ENCODE measurements at regions not wholly inside any gene's neighbourhood (a gene's known extent, or its start where the extent isn't known, plus 50 kb on each side); places are given as distances from the start of the nearest gene placed in this dataset.
"Not testable (repeated sequence)": the region's sequence is repeated elsewhere in the genome, so short reads cannot be mapped to it uniquely, and the experiment has no call there.

GRCh38 chr16:87043231-87044031 is 273.8 kb downstream of the C16orf95 start:
- no peak for DNase-seq

DNA sequence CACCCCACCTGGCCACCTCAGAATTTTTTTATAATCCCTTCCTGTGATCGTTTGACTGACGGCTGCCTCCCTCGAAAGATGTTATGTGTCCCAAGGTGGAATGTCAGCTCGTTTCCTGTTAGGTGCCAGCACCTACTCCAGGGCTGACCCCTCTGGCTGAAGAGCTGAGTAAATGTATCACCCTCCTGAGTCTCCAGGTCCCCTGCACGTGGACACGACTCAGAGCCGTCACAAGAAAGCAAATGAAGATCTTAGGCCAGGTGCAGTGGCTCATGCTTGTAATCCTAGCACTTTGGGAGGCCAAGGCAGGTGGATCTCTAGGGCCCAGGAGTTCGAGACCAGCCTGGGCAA is 273.2 kb downstream of the C16orf95 start:
- DNase-seq = no peak

DNA sequence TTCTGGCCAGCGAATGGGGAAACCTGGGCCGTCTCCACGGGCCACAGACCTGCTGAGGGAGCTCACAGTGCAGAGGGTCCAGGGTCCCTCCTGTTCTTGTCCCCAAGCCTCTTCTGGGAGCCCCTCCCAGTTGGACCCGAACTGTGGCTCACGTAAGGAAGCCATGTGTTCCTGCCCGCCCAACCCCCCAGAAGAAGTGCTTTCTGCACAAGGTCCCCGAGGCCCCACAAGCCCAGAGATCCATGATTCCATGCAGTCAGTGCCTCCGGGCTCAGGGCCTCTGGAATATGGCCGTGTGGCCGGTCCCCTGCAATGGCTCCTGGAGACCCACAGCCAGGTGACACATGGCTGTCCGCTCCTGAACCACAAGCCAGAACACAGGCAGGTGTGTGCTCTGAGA is 272.4 kb downstream of the C16orf95 start:
- no peak for DNase-seq

DNA sequence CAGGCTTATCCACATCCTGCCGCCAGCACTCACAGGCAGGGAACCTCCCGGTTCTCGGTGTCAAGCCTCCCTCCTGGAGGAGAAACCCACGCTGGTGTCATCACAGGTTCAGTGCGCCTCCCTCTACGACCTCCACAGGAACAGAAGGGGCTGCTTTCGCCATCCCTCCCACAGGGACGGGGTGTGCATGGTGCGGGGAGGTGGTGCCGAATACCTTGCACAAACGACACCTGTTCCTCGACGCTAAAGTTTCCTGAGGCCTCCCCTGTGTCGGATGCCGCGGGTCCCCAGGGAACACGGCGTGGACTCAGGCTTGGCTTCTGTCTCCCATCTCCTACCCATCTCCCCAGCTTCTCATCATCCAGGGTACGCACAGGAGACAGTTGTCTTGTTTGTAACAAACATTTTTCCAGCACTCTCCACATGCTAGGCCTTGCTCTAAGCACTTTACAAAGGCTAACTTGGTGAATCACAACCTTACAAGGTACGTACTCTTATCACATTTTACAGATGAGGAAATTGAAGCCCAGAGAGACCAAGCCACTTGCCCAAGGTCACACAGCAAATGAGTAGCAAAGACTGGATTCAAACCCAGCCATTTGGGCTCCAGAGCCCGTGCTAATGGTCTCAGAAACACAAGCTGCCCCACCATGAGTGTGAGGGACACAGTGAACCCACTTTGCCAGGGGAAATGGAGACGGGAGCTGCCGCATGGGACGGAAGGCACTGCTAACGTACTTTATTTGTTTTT is 271.6 kb downstream of the C16orf95 start:
- DNase-seq = no peak

DNA sequence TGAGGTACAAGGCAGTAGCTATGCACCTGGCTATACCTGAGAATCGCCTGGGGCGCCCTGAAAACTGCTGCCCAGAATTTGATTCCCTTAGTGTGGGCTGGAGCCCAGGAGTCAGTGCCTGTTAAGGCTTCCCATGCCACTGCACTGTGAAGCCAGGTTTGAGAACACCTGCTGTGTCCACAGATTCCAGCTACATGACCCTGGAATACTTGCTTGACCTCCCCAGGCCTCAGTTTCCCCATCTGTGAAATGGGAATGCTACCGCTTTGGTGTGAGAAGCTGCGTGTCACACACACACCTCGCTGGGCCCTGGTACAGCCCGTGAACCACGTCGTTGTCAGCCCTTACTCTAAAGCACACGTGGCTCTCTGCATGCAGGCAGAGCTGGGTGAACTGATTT is 271.0 kb downstream of the C16orf95 start:
- DNase-seq = no peak

DNA sequence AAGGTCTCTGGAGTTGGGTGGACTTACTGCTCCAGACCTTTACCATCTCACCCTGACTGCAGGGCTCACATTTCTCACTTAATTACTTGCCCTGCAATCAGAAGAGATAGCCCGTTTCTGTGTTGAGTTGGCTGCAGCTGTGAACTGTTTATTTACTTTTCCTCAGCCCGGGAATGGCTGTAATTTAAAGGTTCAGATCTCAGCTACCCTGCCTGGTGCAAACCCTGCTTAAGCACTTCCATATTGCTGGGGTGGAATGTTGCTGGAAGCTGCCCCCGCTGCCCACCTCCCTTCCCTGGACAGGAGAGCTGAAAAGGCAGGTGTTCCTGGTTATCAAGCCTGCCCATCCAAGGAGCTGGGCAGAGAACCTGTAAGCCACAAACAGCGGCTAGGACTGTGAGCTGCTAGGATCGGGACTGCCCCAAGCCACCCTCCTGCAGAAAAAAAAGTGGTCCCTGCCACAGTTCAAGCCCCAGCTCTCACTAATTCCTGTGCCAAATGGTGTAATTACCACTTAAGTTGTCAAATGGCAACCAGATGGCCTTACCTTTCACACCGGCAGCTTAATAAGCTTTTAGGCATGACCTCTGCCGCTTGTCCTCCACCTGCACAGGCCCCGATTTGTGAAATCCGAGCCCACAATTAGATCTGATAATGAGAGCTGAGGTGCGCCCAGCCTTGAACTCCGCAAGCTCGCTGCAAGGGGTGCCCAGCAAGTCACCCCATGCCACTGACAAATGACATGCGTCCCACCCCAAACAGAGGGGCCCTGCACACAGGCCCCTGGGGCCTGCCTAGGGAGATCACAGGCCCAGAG is 269.8 kb downstream of the C16orf95 start:
- no peak for DNase-seq

DNA sequence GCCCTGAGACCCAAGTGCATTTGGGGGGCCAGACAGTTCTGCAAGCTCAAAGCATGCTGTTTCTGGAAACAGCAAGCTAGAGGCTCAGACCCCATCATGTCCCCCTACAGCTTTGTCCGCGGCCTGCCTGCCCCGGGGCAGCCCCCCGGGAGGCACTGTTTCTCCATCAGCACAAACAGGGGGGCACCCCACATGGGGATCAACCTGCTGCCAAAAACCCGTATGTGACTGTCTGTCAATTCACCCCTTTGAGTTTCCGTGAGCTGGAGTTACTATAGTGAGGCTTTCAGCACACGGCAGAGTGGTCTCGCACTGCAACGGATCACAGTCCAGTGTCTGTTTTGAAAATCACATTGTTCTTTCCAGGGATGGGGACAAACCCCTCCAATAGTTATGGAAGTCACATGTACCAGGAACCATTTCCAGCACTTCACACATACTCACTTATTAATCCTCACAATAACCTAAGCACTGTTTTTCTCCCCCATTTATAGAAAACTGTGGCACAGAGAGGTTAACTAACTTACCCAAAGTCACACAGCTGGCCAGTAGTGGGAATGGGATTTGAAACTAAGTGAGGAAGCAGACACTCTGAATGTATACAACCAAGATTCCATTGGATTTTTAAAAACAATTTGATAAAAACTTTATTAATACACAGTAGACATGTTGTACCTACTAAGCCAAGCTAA is 269.0 kb downstream of the C16orf95 start:
- DNase-seq = no peak

DNA sequence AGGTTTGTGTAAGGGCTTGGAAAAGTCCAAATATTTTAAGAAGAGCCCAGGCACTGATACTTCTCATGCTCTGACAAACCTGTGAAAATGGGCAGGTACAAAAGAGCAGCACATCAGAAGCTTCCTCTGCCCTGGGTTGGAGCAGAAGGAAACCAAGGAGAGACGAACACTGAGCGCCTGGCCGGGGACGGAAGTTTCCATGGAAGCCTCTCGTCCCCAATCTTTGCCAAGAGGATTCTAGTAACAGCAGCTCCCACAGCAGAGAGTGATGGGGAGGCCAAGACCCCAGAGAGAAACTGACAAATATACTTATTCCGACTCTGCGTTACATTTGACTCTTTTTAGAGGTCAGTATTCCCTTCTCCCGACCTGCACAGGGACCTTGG is 268.5 kb downstream of the C16orf95 start:
- no peak for DNase-seq

GRCh38 chr16:87049216-87049615 is 268.0 kb downstream of the C16orf95 start:
- DNase-seq = not testable (repeated sequence)

DNA sequence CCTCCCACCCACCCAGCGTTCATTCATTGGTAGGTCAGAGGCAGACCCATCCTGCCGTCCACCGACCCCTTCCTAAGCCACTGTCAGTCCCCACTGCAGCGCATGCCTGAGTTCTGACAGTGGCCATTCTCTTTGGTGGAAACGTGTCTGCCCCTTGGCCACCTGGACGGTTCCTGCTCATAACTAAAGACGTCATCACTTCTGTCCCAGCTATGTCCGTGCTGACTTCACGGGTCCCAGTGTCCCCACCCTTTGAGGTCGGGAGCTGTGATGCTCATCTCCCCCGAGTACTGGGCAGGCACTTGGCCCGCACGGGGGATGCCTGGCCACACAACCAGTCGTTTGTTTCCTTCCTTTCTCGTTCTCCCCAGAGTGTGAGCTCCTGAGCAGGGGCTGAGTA is 267.1 kb downstream of the C16orf95 start:
- no peak for DNase-seq

GRCh38 chr16:87051526-87052320 is 265.5 kb downstream of the C16orf95 start:
- no peak for DNase-seq

DNA sequence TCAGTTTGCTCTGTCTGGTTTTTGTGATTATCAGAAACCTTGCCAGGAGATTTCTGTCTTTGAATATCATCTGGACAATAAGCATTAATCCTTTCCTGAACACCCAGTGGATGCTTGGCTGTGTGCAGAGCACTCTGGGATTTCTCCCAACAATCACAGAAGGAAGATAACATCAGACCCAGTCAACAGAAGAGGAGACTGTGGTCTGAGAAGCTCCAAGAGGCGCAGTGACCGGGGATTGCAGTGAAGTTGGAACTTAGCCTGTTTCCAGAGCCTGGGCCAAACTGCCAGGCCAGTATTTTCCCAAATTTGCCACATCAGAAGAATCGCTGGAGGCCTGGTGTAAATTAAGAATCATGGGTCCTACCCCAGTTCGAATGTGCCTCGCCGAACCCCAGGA is 264.7 kb downstream of the C16orf95 start:
- DNase-seq = no peak

DNA sequence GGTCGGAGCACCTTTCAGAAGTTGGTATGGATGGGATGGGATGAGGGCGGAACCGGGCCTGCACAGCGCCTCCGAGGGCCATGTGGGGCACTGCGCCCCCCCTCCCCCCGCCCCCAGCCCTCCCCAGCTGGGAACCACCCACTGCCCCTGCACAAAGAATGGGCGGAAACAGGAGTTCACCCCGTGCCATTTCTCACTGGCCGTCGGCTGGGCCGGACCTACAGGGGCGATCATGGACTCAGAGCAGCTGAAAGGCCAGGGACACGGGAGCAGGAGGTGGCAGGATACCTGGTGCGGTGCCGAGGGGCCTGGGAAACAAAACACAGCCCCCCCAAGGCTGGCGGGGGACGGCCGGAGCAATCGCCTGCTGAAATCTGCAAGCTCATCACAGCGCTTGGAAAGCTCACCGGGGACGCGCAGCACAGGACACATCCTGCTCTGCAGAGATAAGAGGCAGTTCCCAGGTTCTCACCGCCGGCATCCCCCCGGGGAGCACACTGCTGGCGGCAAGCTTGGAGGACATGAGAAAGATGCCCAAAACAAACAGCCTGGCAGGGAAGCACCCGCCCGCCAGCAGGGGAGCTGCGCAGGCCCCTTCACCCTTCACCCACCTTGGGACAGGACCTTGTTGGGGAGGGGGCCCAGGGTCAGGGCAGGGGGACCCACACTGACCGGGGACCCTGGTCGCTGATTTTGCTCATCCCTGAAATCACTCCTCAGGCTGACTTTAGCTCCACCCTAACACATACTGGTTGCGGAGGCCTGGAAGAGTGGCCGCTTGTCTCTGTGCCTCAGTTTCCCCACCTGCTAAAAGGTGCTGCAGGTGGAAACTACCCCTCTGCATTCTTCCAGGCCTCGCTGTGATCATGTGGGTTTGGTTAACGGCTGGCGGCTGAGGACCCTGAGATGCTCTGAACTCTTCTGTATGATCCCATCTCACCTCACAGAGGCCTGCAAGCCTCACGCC is 263.9 kb downstream of the C16orf95 start:
- DNase-seq = no peak

DNA sequence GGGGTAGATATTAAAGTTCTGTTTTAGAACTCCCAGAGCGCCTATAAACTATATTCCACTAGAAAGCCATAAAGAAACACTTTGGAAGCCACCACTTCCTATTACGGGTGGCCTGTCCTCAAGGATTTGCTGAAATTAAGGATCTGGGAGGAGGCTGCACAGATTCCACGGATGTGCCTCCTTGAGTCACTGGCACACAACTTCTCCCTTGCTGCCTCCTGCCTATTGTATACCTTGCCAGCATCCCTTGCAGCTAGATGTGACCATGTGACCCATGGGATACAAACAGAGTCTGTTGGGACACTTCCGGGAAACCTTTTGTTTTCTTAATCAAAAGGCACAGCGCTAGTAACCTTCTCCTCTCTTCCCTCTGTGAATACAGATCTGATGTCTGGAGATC is 263.0 kb downstream of the C16orf95 start:
- DNase-seq = no peak

GRCh38 chr16:87054856-87055255 is 262.3 kb downstream of the C16orf95 start:
- DNase-seq = no peak

DNA sequence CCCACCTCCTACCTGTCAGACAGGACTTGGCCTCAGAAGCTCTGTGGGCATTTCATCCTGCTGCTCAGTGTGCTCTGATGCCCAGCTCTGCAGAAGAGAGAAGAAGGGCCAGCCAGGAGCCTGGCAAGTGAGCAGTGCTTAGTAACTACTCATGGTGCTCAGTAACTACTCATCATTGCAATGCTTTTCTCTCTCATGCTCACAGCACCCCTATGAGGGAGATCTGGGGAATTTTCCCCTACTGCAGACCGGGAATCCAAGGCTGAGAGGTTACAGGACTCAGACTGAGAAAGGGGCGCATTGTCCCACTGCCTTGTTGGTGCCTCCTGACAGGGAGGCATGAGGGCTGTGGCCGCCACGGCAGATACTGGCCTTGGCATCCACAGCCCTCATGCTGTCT is 261.1 kb downstream of the C16orf95 start:
- no peak for DNase-seq

DNA sequence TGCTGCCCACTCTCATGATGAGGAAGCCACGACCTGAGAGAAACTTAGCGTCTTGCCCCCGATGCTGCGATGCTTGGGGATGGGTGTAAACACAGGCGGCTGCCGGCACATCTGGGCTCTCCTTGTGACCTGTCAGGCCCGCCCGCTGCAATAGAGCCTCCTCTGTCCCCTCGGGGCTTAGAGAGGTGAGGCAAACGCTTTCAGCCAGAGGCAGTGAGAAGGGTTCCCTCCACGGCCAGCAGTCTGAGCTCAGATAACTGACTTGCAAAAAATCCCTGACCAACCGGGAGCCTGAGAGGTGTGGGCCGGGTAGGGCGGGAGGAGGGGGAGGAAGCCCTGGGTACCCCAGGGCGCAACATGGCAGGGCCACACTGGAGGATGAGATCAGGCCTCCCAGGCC is 260.6 kb downstream of the C16orf95 start:
- DNase-seq = no peak

- no peak for DNase-seq
Measured at GRCh38 chr16:87057211-87057881, 259.8 kb downstream of the C16orf95 start.

- no peak for DNase-seq
Measured at GRCh38 chr16:87057951-87058560, 259.1 kb downstream of the C16orf95 start.

- no peak for DNase-seq
Measured at GRCh38 chr16:87058728-87059250, 258.4 kb downstream of the C16orf95 start.
